ENCODE measurements at regions not wholly inside any gene's neighbourhood (a gene's known extent, or its start where the extent isn't known, plus 50 kb on each side); places are given as distances from the start of the nearest gene placed in this dataset.
"Not testable (repeated sequence)": the region's sequence is repeated elsewhere in the genome, so short reads cannot be mapped to it uniquely, and the experiment has no call there.

- H3K4me3 ChIP-seq (ENCODE audit: low read depth, low read length): no peak overlapping the region
- no peaks in the 10 kb centered on the region for H3K4me1 ChIP-seq (ENCODE audit: insufficient read depth)
- no peak for DNase-seq (ENCODE audit: extremely low spot score)
- H3K27ac ChIP-seq (ENCODE audit: low read depth): no peak overlapping the region
- no peaks in the 10 kb centered on the region for H3K36me3 ChIP-seq (ENCODE audit: insufficient read depth)
- WGBS: 84% methylated on average over 2 of the region's 2 CpGs
Measured at GRCh38 chr18:30870466-30870865, 172.1 kb downstream of the DSC3 start.

DNA sequence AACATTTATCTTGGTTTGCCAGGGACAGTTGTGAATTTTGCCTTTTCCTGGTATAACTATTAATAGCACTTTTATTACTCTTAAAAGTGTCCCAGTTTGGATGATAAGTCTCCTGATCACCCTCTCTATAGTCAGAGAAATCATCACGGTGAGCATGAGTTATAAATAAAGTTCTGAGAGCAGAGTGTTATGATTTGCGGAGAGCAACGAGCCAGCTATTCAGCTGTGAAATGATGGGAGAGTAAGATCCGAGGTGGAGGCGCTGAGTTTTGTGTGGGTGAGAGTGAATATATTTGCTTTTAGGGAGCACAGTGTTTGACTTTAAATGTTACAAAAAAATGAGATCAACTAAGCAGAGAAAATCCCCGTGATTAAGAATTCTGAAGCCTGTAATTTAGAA, 179.6 kb downstream of the DSC3 start:
- no peak overlapping the region for H3K4me3 ChIP-seq (ENCODE audit: low read depth, low read length)
- WGBS: 29% methylated on average over 6 of the region's 6 CpGs
- no peak for DNase-seq (ENCODE audit: extremely low spot score)
- H3K27ac ChIP-seq (ENCODE audit: low read depth): no peak overlapping the region
- no peaks in the 10 kb centered on the region for H3K36me3 ChIP-seq (ENCODE audit: insufficient read depth)
- no peaks in the 10 kb centered on the region for H3K4me1 ChIP-seq (ENCODE audit: insufficient read depth)

DNA sequence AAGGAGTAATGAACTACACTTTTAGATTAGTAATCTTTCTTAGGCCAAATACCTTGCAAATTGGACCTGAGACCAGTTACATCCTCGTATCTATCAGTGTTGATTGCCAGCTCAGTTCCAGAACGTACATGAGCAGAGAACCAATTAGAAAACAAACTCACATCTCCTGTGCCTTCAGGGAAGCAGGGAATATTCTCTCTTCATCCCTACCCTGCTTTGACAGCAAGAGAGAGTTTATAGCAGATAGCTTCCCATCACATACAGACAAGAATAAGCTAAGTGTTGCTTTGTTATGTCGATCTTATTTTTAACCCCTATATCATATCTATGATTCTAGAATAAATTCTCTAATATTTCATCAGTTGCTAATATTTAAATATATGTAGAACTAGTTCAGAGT, 181.8 kb downstream of the DSC3 start:
- DNase-seq (ENCODE audit: extremely low spot score): no peak
- Histone ChIP-seq H3K36me3 (ENCODE audit: insufficient read depth) (no peaks in the 10 kb centered on the region), H3K27ac (ENCODE audit: low read depth) (no peak overlapping the region), H3K4me1 (ENCODE audit: insufficient read depth) (no peaks in the 10 kb centered on the region), H3K4me3 (ENCODE audit: low read depth, low read length) (no peak overlapping the region)
- WGBS: 79% methylated on average over 3 of the region's 3 CpGs

- 72% methylated on average over 3 of the region's 3 CpGs for WGBS
- Histone ChIP-seq H3K4me1 (ENCODE audit: insufficient read depth) (no peaks in the 10 kb centered on the region), H3K36me3 (ENCODE audit: insufficient read depth) (no peaks in the 10 kb centered on the region)
Measured at GRCh38 chr18:30859036-30859435, 183.5 kb downstream of the DSC3 start.

DNA sequence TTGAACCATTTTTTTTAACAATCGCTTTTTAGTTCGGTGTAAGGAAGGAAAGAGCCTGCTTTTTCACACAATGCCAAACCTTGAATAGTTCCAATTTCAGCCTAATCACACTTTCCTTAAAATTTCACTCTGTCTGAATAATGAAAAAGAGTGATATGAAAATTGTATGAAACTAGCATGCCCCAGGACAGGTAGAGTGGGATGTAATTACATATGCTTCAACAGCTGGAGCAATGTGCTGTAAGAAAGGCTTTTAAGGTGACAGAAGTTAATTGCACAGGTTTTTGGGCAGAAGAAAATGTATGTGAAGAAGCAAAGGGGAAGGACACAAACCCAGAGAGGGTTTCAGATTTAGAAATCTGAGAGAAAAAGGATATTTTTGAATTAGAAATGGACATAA, 184.0 kb downstream of the DSC3 start:
- Histone ChIP-seq H3K4me1 (ENCODE audit: insufficient read depth) (no peaks in the 10 kb centered on the region), H3K4me3 (ENCODE audit: low read depth, low read length) (no peak overlapping the region), H3K27ac (ENCODE audit: low read depth) (no peak overlapping the region), H3K36me3 (ENCODE audit: insufficient read depth) (no peaks in the 10 kb centered on the region)
- WGBS: 95% methylated on average over 2 of the region's 2 CpGs
- DNase-seq (ENCODE audit: extremely low spot score): no peak

More at GRCh38 chr18:30859036-30859435, 183.5 kb downstream of the DSC3 start:
- no peak overlapping the region for H3K27ac ChIP-seq (ENCODE audit: low read depth)
- no peak overlapping the region for H3K4me3 ChIP-seq (ENCODE audit: low read depth, low read length)
- DNase-seq (ENCODE audit: extremely low spot score): no peak

DNA sequence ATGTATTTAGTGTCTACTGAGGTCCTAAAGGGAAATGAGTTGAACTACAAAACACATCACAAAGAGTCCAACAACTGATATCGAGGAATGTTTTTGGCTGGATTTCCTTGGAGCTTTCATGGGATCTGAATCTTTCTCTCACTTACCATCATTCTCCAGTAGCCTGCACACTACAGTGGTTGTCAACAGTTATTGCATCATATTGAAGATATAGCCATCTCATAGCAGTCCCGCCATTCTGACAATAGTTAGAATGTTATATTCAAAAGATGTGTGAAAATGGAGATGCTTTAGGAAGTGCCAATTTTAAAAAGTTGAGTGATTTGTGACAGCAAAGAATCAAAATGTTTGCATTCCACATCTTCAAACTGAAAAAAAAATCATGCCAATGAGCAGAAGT, 186.8 kb downstream of the DSC3 start:
- DNase-seq (ENCODE audit: extremely low spot score): no peak
- Histone ChIP-seq H3K4me3 (ENCODE audit: low read depth, low read length) (no peak overlapping the region), H3K4me1 (ENCODE audit: insufficient read depth) (no peaks in the 10 kb centered on the region), H3K36me3 (ENCODE audit: insufficient read depth) (no peaks in the 10 kb centered on the region), H3K27ac (ENCODE audit: low read depth) (no peak overlapping the region)
- WGBS: 83% methylated on average over 2 of the region's 2 CpGs

DNA sequence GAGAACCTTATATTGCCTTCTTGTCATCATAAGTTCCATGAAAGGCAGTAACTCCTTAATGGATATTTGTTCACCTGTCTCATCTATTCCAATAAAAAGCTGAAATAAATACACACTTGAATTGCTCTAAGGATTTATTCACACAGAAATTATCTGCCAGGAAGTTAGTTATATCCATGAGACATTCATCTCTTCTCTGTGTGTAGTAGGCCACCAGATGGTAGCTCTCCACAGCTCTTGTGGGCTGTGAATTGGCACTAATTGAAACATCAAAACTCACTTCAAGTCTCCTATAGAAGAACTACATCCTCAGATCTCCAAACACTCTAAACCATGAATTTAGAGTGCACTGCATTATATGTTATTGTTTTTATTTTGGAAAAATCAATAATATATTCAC, 189.6 kb downstream of the DSC3 start:
- H3K27ac ChIP-seq (ENCODE audit: low read depth): no peak overlapping the region
- no peaks in the 10 kb centered on the region for H3K4me1 ChIP-seq (ENCODE audit: insufficient read depth)
- H3K36me3 ChIP-seq (ENCODE audit: insufficient read depth): no peaks in the 10 kb centered on the region
- H3K4me3 ChIP-seq (ENCODE audit: low read depth, low read length): no peak overlapping the region
- no peak for DNase-seq (ENCODE audit: extremely low spot score)

- Histone ChIP-seq H3K4me3 (ENCODE audit: low read depth, low read length) (no peak overlapping the region), H3K4me1 (ENCODE audit: insufficient read depth) (no peaks in the 10 kb centered on the region), H3K27ac (ENCODE audit: low read depth) (no peak overlapping the region), H3K36me3 (ENCODE audit: insufficient read depth) (no peaks in the 10 kb centered on the region)
- no peak for DNase-seq (ENCODE audit: extremely low spot score)
- WGBS: 64% methylated on average over 2 of the region's 2 CpGs
Measured at GRCh38 chr18:30852541-30852940, 190.0 kb downstream of the DSC3 start.

GRCh38 chr18:30839056-30839561, 203.4 kb downstream of the DSC3 start:
- 97% methylated on average over 25 of the region's 25 CpGs for WGBS

DNA sequence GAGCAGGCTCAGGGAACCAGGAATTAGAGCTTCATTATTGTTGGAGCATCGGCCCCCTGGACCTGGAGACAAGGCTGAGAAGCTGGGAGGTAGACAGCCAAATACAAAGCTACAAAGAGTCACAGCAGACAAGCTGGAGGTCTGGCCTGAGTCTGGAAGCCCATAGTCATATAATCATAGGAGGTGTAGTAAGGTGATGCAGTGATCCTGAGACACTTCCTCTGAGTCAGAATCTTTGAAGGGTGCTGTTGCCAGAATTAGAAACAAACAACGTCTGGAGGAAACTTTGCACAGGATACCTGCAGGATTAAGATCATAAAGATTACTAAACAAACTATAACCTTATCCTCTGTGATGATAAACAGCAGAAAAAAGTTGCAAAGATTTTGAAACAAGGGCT, 213.8 kb downstream of the DSC3 start:
- DNase-seq (ENCODE audit: extremely low spot score): no peak
- Histone ChIP-seq H3K27ac (ENCODE audit: low read depth) (no peak overlapping the region), H3K4me1 (ENCODE audit: insufficient read depth) (no peaks in the 10 kb centered on the region), H3K4me3 (ENCODE audit: low read depth, low read length) (no peak overlapping the region), H3K36me3 (ENCODE audit: insufficient read depth) (no peaks in the 10 kb centered on the region)
- 49% methylated on average over 2 of the region's 2 CpGs for WGBS

More at GRCh38 chr18:30839056-30839561, 203.4 kb downstream of the DSC3 start:
- H3K4me3 ChIP-seq (ENCODE audit: low read depth, low read length); H3K36me3 ChIP-seq (ENCODE audit: insufficient read depth); DNase-seq (ENCODE audit: extremely low spot score); H3K4me1 ChIP-seq (ENCODE audit: insufficient read depth); H3K27ac ChIP-seq (ENCODE audit: low read depth): not testable (repeated sequence)

- DNase-seq (ENCODE audit: extremely low spot score): no peak
- Histone ChIP-seq H3K36me3 (ENCODE audit: insufficient read depth) (no peaks in the 10 kb centered on the region), H3K4me3 (ENCODE audit: low read depth, low read length) (no peak overlapping the region), H3K27ac (ENCODE audit: low read depth) (no peak overlapping the region), H3K4me1 (ENCODE audit: insufficient read depth) (no peaks in the 10 kb centered on the region)
- WGBS: 83% methylated on average over 7 of the region's 7 CpGs
Measured at GRCh38 chr18:30819619-30820018, 222.9 kb downstream of the DSC3 start.

GRCh38 chr18:30814446-30814845, 228.1 kb downstream of the DSC3 start:
- Histone ChIP-seq H3K36me3 (ENCODE audit: insufficient read depth) (no peaks in the 10 kb centered on the region), H3K4me3 (ENCODE audit: low read depth, low read length) (no peak overlapping the region), H3K27ac (ENCODE audit: low read depth) (no peak overlapping the region), H3K4me1 (ENCODE audit: insufficient read depth) (no peaks in the 10 kb centered on the region)
- DNase-seq (ENCODE audit: extremely low spot score): no peak
- WGBS: 19% methylated on average over 1 of the region's 1 CpG

GRCh38 chr18:30811580-30811979, 231.0 kb downstream of the DSC3 start:
- DNase-seq (ENCODE audit: extremely low spot score): no peak
- 85% methylated on average over 2 of the region's 2 CpGs for WGBS
- no peaks in the 10 kb centered on the region for H3K4me1 ChIP-seq (ENCODE audit: insufficient read depth)
- H3K36me3 ChIP-seq (ENCODE audit: insufficient read depth): no peaks in the 10 kb centered on the region
- H3K27ac ChIP-seq (ENCODE audit: low read depth): no peak overlapping the region
- H3K4me3 ChIP-seq (ENCODE audit: low read depth, low read length): no peak overlapping the region

DNA sequence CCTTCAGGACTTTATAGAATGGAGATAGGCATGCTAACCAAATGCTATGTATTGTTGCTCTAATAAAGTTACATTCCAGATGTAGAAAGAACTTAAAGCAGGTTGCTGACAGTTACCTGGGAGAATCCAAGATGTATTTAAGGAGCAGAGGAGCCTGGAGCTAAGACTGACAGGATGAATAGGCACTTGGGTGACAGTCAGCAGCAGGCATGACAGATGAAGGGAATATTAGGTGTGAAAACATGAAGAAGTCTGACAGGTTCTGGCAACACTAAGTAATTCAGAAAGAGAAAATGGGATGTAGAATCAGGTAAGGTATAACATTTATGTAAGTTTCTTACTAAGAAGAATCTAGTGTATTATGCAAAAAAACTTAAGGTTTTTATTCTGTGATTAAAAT, 232.0 kb downstream of the DSC3 start:
- no peak overlapping the region for H3K27ac ChIP-seq (ENCODE audit: low read depth)
- H3K36me3 ChIP-seq (ENCODE audit: insufficient read depth): no peaks in the 10 kb centered on the region
- no peak overlapping the region for H3K4me3 ChIP-seq (ENCODE audit: low read depth, low read length)
- no peak for DNase-seq (ENCODE audit: extremely low spot score)
- no peaks in the 10 kb centered on the region for H3K4me1 ChIP-seq (ENCODE audit: insufficient read depth)

- no peak for DNase-seq (ENCODE audit: extremely low spot score)
- H3K27ac ChIP-seq (ENCODE audit: low read depth): no peak overlapping the region
- no peaks in the 10 kb centered on the region for H3K4me1 ChIP-seq (ENCODE audit: insufficient read depth)
- no peak overlapping the region for H3K4me3 ChIP-seq (ENCODE audit: low read depth, low read length)
- H3K36me3 ChIP-seq (ENCODE audit: insufficient read depth): no peaks in the 10 kb centered on the region
Measured at GRCh38 chr18:30806823-30807222, 235.7 kb downstream of the DSC3 start.
